HuH-7.5 (cell line): ENCODE measurements at regions not wholly inside any gene's neighbourhood (a gene's known extent, or its start where the extent isn't known, plus 50 kb on each side); places are given as distances from the start of the nearest gene placed in this dataset.

Source experiments
- DNase-seq: peaks from one replicate; pipeline ENCODE4 v3.0.0; 2011; ENCODE audit warnings: low spot score

GRCh38 chr4:33334416-33334815, 2614.2 kb downstream of the PCDH7 start:
- DNase-seq: no peak

- DNase-seq: no peak
Observed at GRCh38 chr4:33339762-33340161, 2619.6 kb downstream of the PCDH7 start.

GRCh38 chr4:33340168-33340567, 2620.0 kb downstream of the PCDH7 start:
- DNase-seq: no peak

- DNase-seq: no peak
Observed at GRCh38 chr4:33349376-33349775, 2629.2 kb downstream of the PCDH7 start.

GRCh38 chr4:33357121-33357520, 2637.0 kb downstream of the PCDH7 start:
- no peak for DNase-seq

GRCh38 chr4:33369446-33369845, 2649.3 kb downstream of the PCDH7 start:
- DNase-seq: no peak

- no peak for DNase-seq
Observed at GRCh38 chr4:33381816-33382215, 2661.6 kb downstream of the PCDH7 start.

GRCh38 chr4:33386764-33387163, 2666.6 kb downstream of the PCDH7 start:
- DNase-seq: no peak

GRCh38 chr4:33390976-33391375, 2670.8 kb downstream of the PCDH7 start:
- no peak for DNase-seq

GRCh38 chr4:33395731-33396485, 2675.7 kb downstream of the PCDH7 start:
- DNase-seq: no peak

- no peak for DNase-seq
Observed at GRCh38 chr4:33400504-33400903, 2680.3 kb downstream of the PCDH7 start.

GRCh38 chr4:33407496-33407895, 2687.3 kb downstream of the PCDH7 start:
- no peak for DNase-seq

GRCh38 chr4:33411182-33411581, 2691.0 kb downstream of the PCDH7 start:
- no peak for DNase-seq

- no peak for DNase-seq
Observed at GRCh38 chr4:33421887-33422286, 2701.7 kb downstream of the PCDH7 start.

- DNase-seq: no peak
Observed at GRCh38 chr4:33422656-33423055, 2702.5 kb downstream of the PCDH7 start.

GRCh38 chr4:33425936-33426335, 2705.8 kb downstream of the PCDH7 start:
- no peak for DNase-seq

GRCh38 chr4:33427676-33428075, 2707.5 kb downstream of the PCDH7 start:
- DNase-seq: no peak

GRCh38 chr4:33429971-33430370, 2709.8 kb downstream of the PCDH7 start:
- no peak for DNase-seq

- no peak for DNase-seq
Observed at GRCh38 chr4:33437406-33437805, 2717.2 kb downstream of the PCDH7 start.

- DNase-seq: no peak
Observed at GRCh38 chr4:33446953-33447352, 2726.8 kb downstream of the PCDH7 start.

GRCh38 chr4:33448948-33449347, 2728.8 kb downstream of the PCDH7 start:
- no peak for DNase-seq

- no peak for DNase-seq
Observed at GRCh38 chr4:33453436-33453835, 2733.3 kb downstream of the PCDH7 start.

GRCh38 chr4:33453916-33454315, 2733.7 kb downstream of the PCDH7 start:
- DNase-seq: no peak

GRCh38 chr4:33465565-33465964, 2745.4 kb downstream of the PCDH7 start:
- DNase-seq: no peak
